ENCODE measurements at regions not wholly inside any gene's neighbourhood (a gene's known extent, or its start where the extent isn't known, plus 50 kb on each side); places are given as distances from the start of the nearest gene placed in this dataset.
"Not testable (repeated sequence)": the region's sequence is repeated elsewhere in the genome, so short reads cannot be mapped to it uniquely, and the experiment has no call there.

- H3K4me3 ChIP-seq (ENCODE audit: low read length), result not testable (repeated sequence)
- peak; percentile 8 for DNase-seq (ENCODE audit: low read depth)
These were observed 211.5 kb upstream of the PLGLB2 start for GRCh38 chr2:87536427-87536826.

GRCh38 chr2:87537251-87537671 lies 210.6 kb upstream of the PLGLB2 start:
- not testable (repeated sequence) for DNase-seq (ENCODE audit: low read depth)

GRCh38 chr2:87538268-87538667 lies 209.6 kb upstream of the PLGLB2 start:
- not testable (repeated sequence) for DNase-seq (ENCODE audit: low read depth); H3K4me3 ChIP-seq (ENCODE audit: low read length)

More at GRCh38 chr2:87537251-87537671, 210.6 kb upstream of the PLGLB2 start:
- not testable (repeated sequence) for H3K4me3 ChIP-seq (ENCODE audit: low read length)

GRCh38 chr2:87539151-87539943 lies 208.5 kb upstream of the PLGLB2 start:
- not testable (repeated sequence) for H3K4me3 ChIP-seq (ENCODE audit: low read length); DNase-seq (ENCODE audit: low read depth)

GRCh38 chr2:87540242-87540641 lies 207.6 kb upstream of the PLGLB2 start:
- H3K4me3 ChIP-seq (ENCODE audit: low read length), result not testable (repeated sequence)
- DNase-seq (ENCODE audit: low read depth), result peak; percentile 4

- H3K4me3 ChIP-seq (ENCODE audit: low read length), result not testable (repeated sequence)
- peak; percentile 28 for DNase-seq (ENCODE audit: low read depth)
These were observed 205.2 kb upstream of the PLGLB2 start for GRCh38 chr2:87542599-87543174.

- not testable (repeated sequence) for DNase-seq (ENCODE audit: low read depth); H3K4me3 ChIP-seq (ENCODE audit: low read length)
These were observed 204.1 kb upstream of the PLGLB2 start for GRCh38 chr2:87543797-87544196.

GRCh38 chr2:87547106-87547505 lies 200.8 kb upstream of the PLGLB2 start:
- DNase-seq (ENCODE audit: low read depth); H3K4me3 ChIP-seq (ENCODE audit: low read length): not testable (repeated sequence)

GRCh38 chr2:87547966-87548365 lies 199.9 kb upstream of the PLGLB2 start:
- H3K4me3 ChIP-seq (ENCODE audit: low read length); DNase-seq (ENCODE audit: low read depth): not testable (repeated sequence)

- DNase-seq (ENCODE audit: low read depth); H3K4me3 ChIP-seq (ENCODE audit: low read length): not testable (repeated sequence)
These were observed 199.0 kb upstream of the PLGLB2 start for GRCh38 chr2:87548681-87549536.

- DNase-seq (ENCODE audit: low read depth); H3K4me3 ChIP-seq (ENCODE audit: low read length): not testable (repeated sequence)
These were observed 198.2 kb upstream of the PLGLB2 start for GRCh38 chr2:87549561-87550202.

GRCh38 chr2:87554678-87555077 lies 193.2 kb upstream of the PLGLB2 start:
- DNase-seq (ENCODE audit: low read depth); H3K4me3 ChIP-seq (ENCODE audit: low read length): not testable (repeated sequence)

- not testable (repeated sequence) for DNase-seq (ENCODE audit: low read depth); H3K4me3 ChIP-seq (ENCODE audit: low read length)
These were observed 192.8 kb upstream of the PLGLB2 start for GRCh38 chr2:87555082-87555481.

- not testable (repeated sequence) for H3K4me3 ChIP-seq (ENCODE audit: low read length); DNase-seq (ENCODE audit: low read depth)
These were observed 188.9 kb upstream of the PLGLB2 start for GRCh38 chr2:87559001-87559400.

- DNase-seq (ENCODE audit: low read depth); H3K4me3 ChIP-seq (ENCODE audit: low read length): not testable (repeated sequence)
These were observed 188.2 kb upstream of the PLGLB2 start for GRCh38 chr2:87559735-87560134.

- DNase-seq (ENCODE audit: low read depth); H3K4me3 ChIP-seq (ENCODE audit: low read length): not testable (repeated sequence)
These were observed 182.8 kb upstream of the PLGLB2 start for GRCh38 chr2:87565116-87565515.

GRCh38 chr2:87566531-87566930 lies 181.4 kb upstream of the PLGLB2 start:
- DNase-seq (ENCODE audit: low read depth); H3K4me3 ChIP-seq (ENCODE audit: low read length): not testable (repeated sequence)

- H3K4me3 ChIP-seq (ENCODE audit: low read length); DNase-seq (ENCODE audit: low read depth): not testable (repeated sequence)
These were observed 180.8 kb upstream of the PLGLB2 start for GRCh38 chr2:87567093-87567492.

- not testable (repeated sequence) for DNase-seq (ENCODE audit: low read depth); H3K4me3 ChIP-seq (ENCODE audit: low read length)
These were observed 180.0 kb upstream of the PLGLB2 start for GRCh38 chr2:87567912-87568311.
